Activated CD8-positive, alpha-beta T cell treated with anti-CD3 and anti-CD28 coated beads for 36 hours (primary cell): ENCODE measurements at regions not wholly inside any gene's neighbourhood (a gene's known extent, or its start where the extent isn't known, plus 50 kb on each side); places are given as distances from the start of the nearest gene placed in this dataset.

ENCODE experiments used
- ATAC-seq: fragments of 200-7000 bp; cut with Tn5 transposase; one replicate; pipeline ENCODE4 v1.10.0; 2021; ENCODE audit warnings: mild to moderate bottlenecking, moderate library complexity
- CTCF ChIA-PET: fragments of 350-600 bp; sonication (Branson Sonifier 250); formaldehyde crosslinking; loops from one replicate; lab custom pipeline; 2021; ENCODE audit warnings: antibody characterized with exemption; lab: Charles Lee
- POLR2A ChIA-PET: fragments of 350-600 bp; sonication (Branson Sonifier 250); formaldehyde crosslinking; loops from one replicate; lab custom pipeline; 2021; ENCODE audit warnings: antibody characterized with exemption; lab: Charles Lee
- DNase-seq: peaks from one replicate; pipeline ENCODE4 v3.0.0-alpha.2; 2020
- H3K27ac Mint-ChIP-seq: one replicate; pipeline ENCODE4 v1.8.0; 2021; ENCODE audit warnings: mild to moderate bottlenecking, mixed read lengths
- H3K27me3 Mint-ChIP-seq: one replicate; pipeline ENCODE4 v1.8.0; 2021; ENCODE audit warnings: mixed read lengths
- H3K36me3 Mint-ChIP-seq: one replicate; pipeline ENCODE4 v1.8.0; 2021; ENCODE audit warnings: low read depth, mixed read lengths
- H3K4me1 Mint-ChIP-seq: one replicate; pipeline ENCODE4 v1.8.0; 2021; ENCODE audit warnings: low read depth, mixed read lengths
- H3K4me3 Mint-ChIP-seq: one replicate; pipeline ENCODE4 v1.8.0; 2021; ENCODE audit warnings: mild to moderate bottlenecking, moderate library complexity, mixed read lengths
- H3K9me3 Mint-ChIP-seq: one replicate; pipeline ENCODE4 v1.8.0; 2021; ENCODE audit warnings: mixed read lengths
- CTCF ChIP-seq: fragments of 200-600 bp; IDR thresholded peaks from one replicate; pipeline ENCODE4 v1.8.0; 2022; ENCODE audit warnings: antibody characterized with exemption, mild to moderate bottlenecking
- intact Hi-C: fragments of 100-400 bp; cut with micrococcal nuclease; formaldehyde crosslinking; loops from one replicate; pipeline ENCODE4 v1.10.0; 2022

DNA sequence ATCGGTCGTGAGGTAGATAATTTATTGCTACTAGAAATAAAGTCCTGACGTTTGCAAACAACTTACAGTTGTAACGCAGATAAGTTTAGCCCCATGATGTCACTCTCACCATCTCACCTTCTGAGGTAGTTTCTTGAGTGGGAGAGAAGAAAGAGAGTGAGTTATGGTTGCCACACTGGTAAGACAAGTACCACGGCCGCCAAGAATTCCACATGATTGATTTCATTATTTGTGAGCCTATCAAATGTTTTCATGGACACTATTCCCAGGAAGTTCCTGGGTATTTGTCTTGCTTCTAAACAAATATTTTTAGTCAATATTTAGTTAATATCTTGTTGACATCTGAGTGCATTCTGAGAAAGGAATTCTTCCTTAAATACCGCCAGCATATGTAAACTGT lies 339.4 kb upstream of the KIAA1217 start:
- CTCF ChIA-PET, result no interaction called here
- intact Hi-C loops, result no loop called here

GRCh38 chr10:23869996-23870395 lies 338.9 kb upstream of the KIAA1217 start:
- intact Hi-C loops, result no loop called here
- DNase-seq (no peak), ATAC-seq (no peak)
- Mint-ChIP-seq H3K36me3 (no peaks in the 10 kb centered on the region), H3K9me3 (no peaks in the 10 kb centered on the region), H3K27me3 (peaks cover 7% of the 10 kb centered on the region), H3K27ac (no peak overlapping the region), H3K4me1 (no peaks in the 10 kb centered on the region), H3K4me3 (no peak overlapping the region)
- POLR2A ChIA-PET, result no interaction called here
- TF ChIP-seq CTCF, result no peak
- CTCF ChIA-PET, result no interaction called here

More for the DNA sequence above, 339.4 kb upstream of the KIAA1217 start:
- Mint-ChIP-seq H3K27ac (no peak overlapping the region), H3K36me3 (no peaks in the 10 kb centered on the region), H3K27me3 (peaks cover 7% of the 10 kb centered on the region), H3K4me1 (no peaks in the 10 kb centered on the region), H3K4me3 (no peak overlapping the region), H3K9me3 (no peaks in the 10 kb centered on the region)
- POLR2A ChIA-PET, result no interaction called here
- ATAC-seq (no peak), DNase-seq (no peak)
- TF ChIP-seq CTCF, result no peak

DNA sequence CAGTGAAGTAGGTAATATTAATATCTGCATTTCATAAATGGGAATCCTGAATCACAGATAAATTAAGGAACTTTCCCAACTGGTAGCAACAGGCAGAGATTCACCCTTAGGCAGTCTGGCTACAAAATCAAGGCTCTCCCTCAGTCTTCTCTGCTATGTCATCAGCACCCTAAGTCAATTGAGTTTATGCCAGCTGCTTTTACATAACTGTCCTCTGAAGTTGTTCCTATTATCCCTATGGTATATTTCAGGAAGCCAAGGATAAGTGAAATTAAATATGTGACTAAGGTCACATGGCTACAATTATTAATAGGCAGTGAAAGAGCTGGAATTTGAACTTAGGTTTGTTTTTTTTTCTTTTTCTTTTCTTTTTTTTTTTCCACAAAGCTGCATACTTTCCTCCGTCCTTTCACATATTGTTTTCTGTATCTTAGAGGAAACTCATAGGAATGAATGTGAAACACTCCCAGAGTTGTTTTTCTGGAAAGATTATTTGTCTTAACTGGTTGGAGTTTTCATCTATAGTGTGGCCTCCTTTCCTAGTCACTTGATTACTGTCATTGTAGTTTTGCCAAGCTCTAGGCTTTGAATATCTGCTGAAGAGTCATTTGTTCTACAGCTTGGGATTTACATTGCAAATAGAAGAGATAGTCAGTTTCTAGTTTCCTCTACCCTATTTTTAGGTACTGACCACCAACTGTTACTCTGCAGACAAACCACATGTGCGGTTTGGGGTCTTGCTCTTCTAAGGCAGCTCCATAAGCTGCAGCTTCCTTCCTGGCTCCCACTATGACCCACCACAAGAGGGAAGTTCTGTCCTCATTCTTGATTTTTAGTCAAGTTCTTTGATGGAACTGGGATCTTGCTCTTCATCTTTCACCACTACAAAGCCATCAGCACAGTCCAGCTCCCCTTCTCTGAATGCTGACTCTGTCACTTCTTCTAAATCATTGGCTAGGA lies 338.0 kb upstream of the KIAA1217 start:
- intact Hi-C loops, result no loop called here
- Mint-ChIP-seq H3K36me3 (no peaks in the 10 kb centered on the region), H3K27me3 (peaks cover 7% of the 10 kb centered on the region), H3K4me1 (no peaks in the 10 kb centered on the region), H3K9me3 (no peaks in the 10 kb centered on the region), H3K4me3 (no peak overlapping the region), H3K27ac (no peak overlapping the region)
- ATAC-seq, result no peak
- TF ChIP-seq CTCF, result no peak
- no peak for DNase-seq
- CTCF ChIA-PET, result no interaction called here
- POLR2A ChIA-PET, result no interaction called here

GRCh38 chr10:23872290-23872689 lies 336.6 kb upstream of the KIAA1217 start:
- POLR2A ChIA-PET, result no interaction called here
- intact Hi-C loops, result no loop called here
- H3K4me1 Mint-ChIP-seq, result no peaks in the 10 kb centered on the region
- ATAC-seq (no peak), DNase-seq (no peak)
- H3K9me3 Mint-ChIP-seq, result no peaks in the 10 kb centered on the region
- CTCF ChIA-PET, result no interaction called here
- no peak for TF ChIP-seq CTCF
- no peaks in the 10 kb centered on the region for H3K36me3 Mint-ChIP-seq
- H3K27me3 Mint-ChIP-seq, result peaks cover 7% of the 10 kb centered on the region
- H3K4me3 Mint-ChIP-seq, result no peak overlapping the region
- no peak overlapping the region for H3K27ac Mint-ChIP-seq

DNA sequence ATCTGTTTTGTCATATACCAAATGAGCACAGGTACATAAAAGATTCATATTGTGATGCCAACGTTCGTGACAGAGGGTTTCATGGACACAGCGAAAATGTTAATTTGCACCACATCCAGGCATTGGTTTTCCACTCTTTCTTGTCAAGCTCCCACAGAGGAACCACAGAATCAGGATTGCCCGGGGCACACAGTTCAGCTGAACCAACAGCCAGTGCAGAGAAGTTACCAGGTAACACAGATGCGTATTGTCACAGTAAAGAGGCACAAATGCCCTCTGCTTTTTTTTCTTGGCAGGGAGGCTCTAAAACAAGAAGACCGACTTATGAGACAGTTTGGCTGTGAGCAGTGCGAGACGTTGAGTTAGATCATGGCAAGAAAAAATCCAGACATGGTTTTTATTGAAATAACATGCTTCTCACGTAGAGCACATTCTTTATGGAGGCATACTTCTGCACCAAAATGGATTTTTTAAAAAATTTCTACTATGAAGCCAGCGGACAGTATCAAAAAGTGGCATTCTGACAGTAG lies 331.1 kb upstream of the KIAA1217 start:
- CTCF ChIA-PET, result no interaction called here
- H3K27me3 Mint-ChIP-seq, result no peaks in the 10 kb centered on the region
- ATAC-seq, result no peak
- H3K9me3 Mint-ChIP-seq, result no peaks in the 10 kb centered on the region
- H3K4me3 Mint-ChIP-seq, result no peak overlapping the region
- H3K27ac Mint-ChIP-seq, result no peak overlapping the region
- no peaks in the 10 kb centered on the region for H3K36me3 Mint-ChIP-seq
- TF ChIP-seq CTCF, result no peak
- intact Hi-C loops, result no loop called here
- H3K4me1 Mint-ChIP-seq, result no peaks in the 10 kb centered on the region
- POLR2A ChIA-PET, result no interaction called here
- DNase-seq, result no peak
